HG02610 (cell line): ENCODE measurements at regions not wholly inside any gene's neighbourhood (a gene's known extent, or its start where the extent isn't known, plus 50 kb on each side); places are given as distances from the start of the nearest gene placed in this dataset.

Source experiments
- ATAC-seq: cut with Tn5 transposase; IDR thresholded peaks from one replicate; pipeline ENCODE4 v1.9.1; 2021; ENCODE audit warnings: mild to moderate bottlenecking, moderate library complexity; ENCODE audit not compliant: unreplicated experiment

GRCh38 chr18:29191263-29191662, 1014.3 kb upstream of the CDH2 start:
- ATAC-seq = no peak

GRCh38 chr18:29188760-29189159, 1011.8 kb upstream of the CDH2 start:
- no peak for ATAC-seq

- no peak for ATAC-seq
These were observed 1008.9 kb upstream of the CDH2 start for GRCh38 chr18:29185801-29186200.

- ATAC-seq = no peak
These were observed 1007.7 kb upstream of the CDH2 start for GRCh38 chr18:29184654-29185053.

- ATAC-seq = no peak
These were observed 1004.4 kb upstream of the CDH2 start for GRCh38 chr18:29181151-29181901.

GRCh38 chr18:29176681-29177080, 999.8 kb upstream of the CDH2 start:
- no peak for ATAC-seq

- ATAC-seq = no peak
These were observed 998.0 kb upstream of the CDH2 start for GRCh38 chr18:29174891-29175290.

- ATAC-seq = no peak
These were observed 995.8 kb upstream of the CDH2 start for GRCh38 chr18:29172756-29173067.

GRCh38 chr18:29171892-29172755, 995.2 kb upstream of the CDH2 start:
- ATAC-seq = no peak

GRCh38 chr18:29169599-29169998, 992.7 kb upstream of the CDH2 start:
- no peak for ATAC-seq

- no peak for ATAC-seq
These were observed 988.2 kb upstream of the CDH2 start for GRCh38 chr18:29164993-29165599.

- no peak for ATAC-seq
These were observed 987.2 kb upstream of the CDH2 start for GRCh38 chr18:29164020-29164706.

- no peak for ATAC-seq
These were observed 986.7 kb upstream of the CDH2 start for GRCh38 chr18:29163596-29163995.

- ATAC-seq = no peak
These were observed 984.5 kb upstream of the CDH2 start for GRCh38 chr18:29161429-29161828.

- ATAC-seq = no peak
These were observed 983.2 kb upstream of the CDH2 start for GRCh38 chr18:29160170-29160569.

- ATAC-seq = no peak
These were observed 981.0 kb upstream of the CDH2 start for GRCh38 chr18:29157905-29158304.

- no peak for ATAC-seq
These were observed 980.3 kb upstream of the CDH2 start for GRCh38 chr18:29157057-29157780.

GRCh38 chr18:29156531-29156930, 979.6 kb upstream of the CDH2 start:
- no peak for ATAC-seq

- no peak for ATAC-seq
These were observed 978.1 kb upstream of the CDH2 start for GRCh38 chr18:29154758-29155725.
